Ishikawa (cell line): ENCODE measurements at regions not wholly inside any gene's neighbourhood (a gene's known extent, or its start where the extent isn't known, plus 50 kb on each side); places are given as distances from the start of the nearest gene placed in this dataset.

Experiments
- CEBPB ChIP-seq: IDR thresholded peaks from 2 replicates; pipeline ENCODE4 v1.6.1; 2012
- CREB1 ChIP-seq: IDR thresholded peaks from 2 replicates; pipeline ENCODE4 v1.6.1; 2012; ENCODE audit warnings: low read depth
- EGR1 ChIP-seq: IDR thresholded peaks from 2 replicates; pipeline ENCODE4 v1.6.1; 2012
- EP300 ChIP-seq: IDR thresholded peaks from 2 replicates; pipeline ENCODE4 v1.6.1; 2012; ENCODE audit warnings: borderline replicate concordance
- FOXM1 ChIP-seq: IDR thresholded peaks from 2 replicates; pipeline ENCODE4 v1.6.1; 2012; ENCODE audit warnings: low read depth, borderline replicate concordance
- MAX ChIP-seq: IDR thresholded peaks from 2 replicates; pipeline ENCODE4 v1.6.1; 2012
- NFIC ChIP-seq: IDR thresholded peaks from 2 replicates; pipeline ENCODE4 v1.6.1; 2012
- RAD21 ChIP-seq: IDR thresholded peaks from 2 replicates; pipeline ENCODE4 v1.6.1; 2012; ENCODE audit warnings: low read depth
- REST ChIP-seq: IDR thresholded peaks from 2 replicates; pipeline ENCODE4 v1.6.1; 2012; ENCODE audit warnings: low read depth, mild to moderate bottlenecking
- TAF1 ChIP-seq: IDR thresholded peaks from 2 replicates; pipeline ENCODE4 v1.6.1; 2012; ENCODE audit warnings: low read depth, mild to moderate bottlenecking
- TCF12 ChIP-seq: IDR thresholded peaks from 2 replicates; pipeline ENCODE4 v1.6.1; 2012; ENCODE audit warnings: low read depth
- TEAD4 ChIP-seq: IDR thresholded peaks from 2 replicates; pipeline ENCODE4 v1.6.1; 2012
- YY1 ChIP-seq: IDR thresholded peaks from 2 replicates; pipeline ENCODE4 v1.6.1; 2012; ENCODE audit warnings: low read depth
- ZBTB7A ChIP-seq: IDR thresholded peaks from 2 replicates; pipeline ENCODE4 v1.6.1; 2012; ENCODE audit warnings: low read depth
- TF ChIP-seq, protein P1 (sequence below): IDR thresholded peaks from 2 replicates; pipeline ENCODE4 v1.6.1; 2012

DNA sequence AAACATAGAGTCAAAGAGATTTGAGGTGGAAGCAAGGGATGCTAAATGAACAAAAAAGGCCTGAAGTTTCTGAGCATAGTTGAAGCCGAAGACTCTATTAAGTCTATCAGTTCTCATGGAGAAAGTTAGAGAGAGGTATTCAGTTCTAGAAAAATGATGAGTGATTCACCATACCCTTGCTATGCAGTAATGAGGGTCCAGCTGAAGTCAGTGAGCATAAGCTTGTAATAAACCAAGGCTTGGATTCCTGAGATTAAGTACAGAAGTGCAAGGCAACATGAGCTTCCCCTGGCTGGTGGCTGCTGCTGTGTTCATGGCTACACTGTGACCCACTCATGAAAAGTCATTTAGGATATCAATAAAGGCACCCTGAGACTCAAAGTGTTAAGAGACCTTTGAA lies 129.7 kb upstream of the MTAP start:
- no peak for TF ChIP-seq EP300
- no peak for TF ChIP-seq MAX

DNA sequence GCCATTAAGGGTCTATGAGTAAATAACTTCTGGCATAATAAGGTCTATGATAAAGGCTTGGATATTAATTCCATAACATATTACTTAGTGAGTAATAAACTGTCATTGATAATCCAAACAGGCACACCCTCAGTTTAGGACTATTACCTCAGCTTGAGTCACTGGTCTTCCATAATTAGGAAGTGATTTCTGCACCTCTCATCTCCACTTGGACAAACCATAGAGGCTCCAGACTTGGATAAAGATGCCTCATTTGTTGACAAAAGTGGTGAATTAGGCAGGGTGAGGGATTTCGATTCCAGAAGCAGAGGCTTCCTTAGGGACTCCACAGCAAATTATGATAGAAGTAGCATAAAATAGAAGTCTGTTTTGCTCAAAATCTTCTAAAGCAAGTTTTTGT lies 127.5 kb upstream of the MTAP start:
- TF ChIP-seq EP300 (no peak), TEAD4 (no peak), ZBTB7A (no peak), TAF1 (no peak), EGR1 (no peak), TCF12 (no peak), YY1 (no peak), RAD21 (no peak), REST (no peak), CREB1 (no peak), MAX (no peak), NFIC (no peak), CEBPB (no peak)
- TF ChIP-seq, protein P1, sequence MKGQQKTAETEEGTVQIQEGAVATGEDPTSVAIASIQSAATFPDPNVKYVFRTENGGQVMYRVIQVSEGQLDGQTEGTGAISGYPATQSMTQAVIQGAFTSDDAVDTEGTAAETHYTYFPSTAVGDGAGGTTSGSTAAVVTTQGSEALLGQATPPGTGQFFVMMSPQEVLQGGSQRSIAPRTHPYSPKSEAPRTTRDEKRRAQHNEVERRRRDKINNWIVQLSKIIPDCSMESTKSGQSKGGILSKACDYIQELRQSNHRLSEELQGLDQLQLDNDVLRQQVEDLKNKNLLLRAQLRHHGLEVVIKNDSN, result no peak

GRCh38 chr9:21677387-21677786 lies 125.0 kb upstream of the MTAP start:
- TF ChIP-seq FOXM1 (no peak), TEAD4 (no peak), MAX (no peak)

DNA sequence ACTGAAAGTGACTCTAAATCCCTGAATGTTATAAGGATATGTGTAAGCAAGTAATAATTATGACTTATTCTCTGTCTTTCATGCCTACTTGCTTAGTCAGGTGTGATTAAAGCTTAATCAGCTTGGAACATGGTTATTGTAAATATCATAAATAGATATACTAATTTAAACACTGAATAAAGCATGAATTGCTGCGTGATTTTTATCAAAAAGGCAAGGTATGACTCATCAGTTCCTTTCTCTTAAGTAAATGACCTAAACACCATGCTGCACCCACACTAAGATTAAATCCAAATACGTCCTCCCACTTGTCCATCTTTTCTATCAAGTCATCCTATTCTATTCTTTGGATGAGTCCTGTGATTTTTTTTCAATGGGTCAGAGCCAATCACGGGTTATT lies 124.6 kb upstream of the MTAP start:
- TF ChIP-seq CREB1, result no peak
- TF ChIP-seq REST, result no peak
- no peak for TF ChIP-seq TEAD4
- TF ChIP-seq TAF1, result no peak
- TF ChIP-seq EP300, result 0 out of 2 replicates have a peak, but pooled peaks have one; percentile 26

- no peak for TF ChIP-seq NFIC
- TF ChIP-seq EP300, result no peak
Measured at GRCh38 chr9:21679432-21679831, 123.0 kb upstream of the MTAP start.

DNA sequence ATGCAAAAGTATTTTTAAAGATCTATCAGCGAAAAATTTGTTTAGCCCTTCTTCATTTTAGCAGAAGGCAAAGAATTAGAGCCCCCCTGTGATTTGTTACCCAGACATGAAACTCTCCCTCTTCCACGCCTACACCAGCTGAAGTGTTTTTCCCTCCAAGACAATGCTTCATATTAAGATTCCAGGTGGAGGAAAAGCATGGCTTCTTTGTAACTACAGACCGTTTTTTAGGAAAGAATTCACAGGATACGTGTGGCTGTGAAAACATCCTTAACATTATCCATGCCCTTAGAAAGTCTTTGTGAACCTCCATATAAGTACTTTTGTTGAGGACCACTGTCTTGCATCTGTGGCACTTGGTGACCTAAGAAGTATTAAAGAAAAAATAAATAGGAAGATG lies 121.8 kb upstream of the MTAP start:
- TF ChIP-seq CEBPB (no peak), MAX (no peak)

- TF ChIP-seq YY1 (no peak), NFIC (no peak), TCF12 (no peak), TAF1 (no peak), MAX (no peak), EP300 (no peak), CREB1 (no peak)
Measured at GRCh38 chr9:21681641-21682040, 120.8 kb upstream of the MTAP start.

DNA sequence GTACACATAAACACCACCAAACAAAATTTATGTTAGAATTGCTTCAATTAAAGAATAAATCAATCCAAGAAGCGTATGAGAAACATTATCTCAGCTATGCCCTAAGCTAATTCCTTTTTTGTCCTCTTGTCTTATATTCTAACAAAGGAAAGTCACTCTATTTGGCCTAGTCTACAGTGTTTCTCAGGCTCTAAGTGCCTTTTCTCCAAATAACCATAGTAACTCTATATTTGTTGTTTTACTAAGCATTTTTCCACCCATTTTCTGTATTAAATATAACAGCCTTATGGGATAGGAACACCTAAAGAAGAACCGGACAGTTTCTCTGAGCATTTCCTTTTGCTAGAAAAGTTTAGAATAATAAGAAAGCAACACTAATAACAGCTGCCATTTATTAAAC lies 120.1 kb upstream of the MTAP start:
- no peak for TF ChIP-seq REST
- no peak for TF ChIP-seq CREB1
- no peak for TF ChIP-seq NFIC
- TF ChIP-seq, protein P1, result no peak
- TF ChIP-seq CEBPB, result no peak
- no peak for TF ChIP-seq RAD21
- TF ChIP-seq EGR1, result no peak
- TF ChIP-seq MAX, result no peak
- no peak for TF ChIP-seq EP300
- no peak for TF ChIP-seq YY1
- TF ChIP-seq ZBTB7A, result no peak
- no peak for TF ChIP-seq FOXM1
- TF ChIP-seq TEAD4, result no peak
- no peak for TF ChIP-seq TAF1
- no peak for TF ChIP-seq TCF12
